ENCODE measurements at regions not wholly inside any gene's neighbourhood (a gene's known extent, or its start where the extent isn't known, plus 50 kb on each side); places are given as distances from the start of the nearest gene placed in this dataset.

- peak; percentile 51 for DNase-seq
Measured at GRCh38 chr21:14603202-14603601, 57.1 kb upstream of the SAMSN1 start.

- peak; percentile 89 for DNase-seq
Measured at GRCh38 chr21:14602382-14602958, 56.4 kb upstream of the SAMSN1 start.

GRCh38 chr21:14600569-14601297 lies 54.6 kb upstream of the SAMSN1 start:
- peak; percentile 96 for DNase-seq

- DNase-seq, result no peak
Measured at GRCh38 chr21:14598065-14598464, 52.0 kb upstream of the SAMSN1 start.
